Uterus (tissue), 3 donors: ENCODE measurements at regions not wholly inside any gene's neighbourhood (a gene's known extent, or its start where the extent isn't known, plus 50 kb on each side); places are given as distances from the start of the nearest gene placed in this dataset.

Experiments
- DNase-seq, 2 donors: peaks; one replicate each; pipeline ENCODE4 v3.0.0-alpha.2; 2019 to 2020
- H3K27ac ChIP-seq, 2 donors: fragments of 200-600 bp; sonication (generic); 1 replicate in 1 of 2; 2 replicates in 1 of 2; pipeline ENCODE4 v1.5.1; 2016 to 2018
- H3K27me3 ChIP-seq, 2 donors: fragments of 200-600 bp; sonication (generic); one replicate each; pipeline ENCODE4 v1.5.1; 2018 to 2019; ENCODE audit warnings: control low read depth in 1 of 2
- H3K36me3 ChIP-seq, 2 donors: fragments of 200-600 bp; sonication (generic); one replicate each; pipeline ENCODE4 v1.5.1; 2019; ENCODE audit warnings: control low read depth in 1 of 2
- H3K4me1 ChIP-seq, 2 donors: fragments of 200-600 bp; sonication (generic); one replicate each; pipeline ENCODE4 v1.5.1; 2018 to 2019; ENCODE audit warnings: control low read depth in 1 of 2
- H3K4me3 ChIP-seq, 2 donors: fragments of 200-600 bp; sonication (generic); 1 replicate in 1 of 2; 2 replicates in 1 of 2; pipeline ENCODE4 v1.5.1; 2018 to 2019; ENCODE audit warnings: mild to moderate bottlenecking in 1 of 2
- H3K9me3 ChIP-seq, 2 donors: fragments of 200-600 bp; sonication (generic); one replicate each; pipeline ENCODE4 v1.5.1; 2019; ENCODE audit warnings: control low read depth in 1 of 2
- POLR2A ChIP-seq, 2 donors: fragments of 450-650 bp; IDR thresholded peaks; one replicate each; pipeline ENCODE4 v1.6.1; 2016; ENCODE audit warnings: antibody characterized with exemption in 2 of 2, mild to moderate bottlenecking in 1 of 2, moderate library complexity in 1 of 2
- intact Hi-C: fragments of 100-400 bp; cut with DNase I; formaldehyde crosslinking; loops from one replicate; pipeline ENCODE4 v1.15.1; 2023; ENCODE audit warnings: low total_unique reads
- TF ChIP-seq, protein P1 (sequence below), 4 experiments: fragments of 200-600 bp in 2 of 4; fragments of 450-650 bp in 2 of 4; sonication (generic) in 2 of 4; IDR thresholded peaks; one replicate each; pipeline ENCODE4 v1.5.1; 2016 to 2019; ENCODE audit warnings: antibody characterized with exemption in 4 of 4, mild to moderate bottlenecking in 2 of 4, moderate library complexity in 1 of 4
- donor health status: DM: yes; HTN: yes; CAD: no.

DNA sequence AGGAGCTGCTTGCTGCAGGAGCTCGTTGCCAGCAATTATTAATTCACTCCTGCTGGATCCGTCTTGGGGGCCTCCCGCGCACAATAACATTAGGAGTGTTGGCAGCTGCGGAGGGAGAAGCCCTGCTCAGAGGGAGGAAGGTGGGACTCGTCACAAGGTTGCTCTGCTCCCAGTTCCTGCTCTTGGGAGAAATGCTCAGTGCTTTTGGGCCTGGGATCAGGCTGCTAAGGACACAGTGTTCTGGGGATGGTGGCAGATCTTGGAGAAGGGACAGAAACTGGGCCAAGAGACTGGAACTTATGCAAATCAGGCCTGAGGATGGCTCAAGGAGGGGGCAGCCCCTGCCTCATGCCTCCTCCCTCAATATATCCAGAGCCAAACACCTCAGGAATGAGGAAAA lies 78.9 kb upstream of the OLFM4 start:
- no peaks in the 10 kb centered on the region for H3K4me1 ChIP-seq
- TF ChIP-seq, protein P1, sequence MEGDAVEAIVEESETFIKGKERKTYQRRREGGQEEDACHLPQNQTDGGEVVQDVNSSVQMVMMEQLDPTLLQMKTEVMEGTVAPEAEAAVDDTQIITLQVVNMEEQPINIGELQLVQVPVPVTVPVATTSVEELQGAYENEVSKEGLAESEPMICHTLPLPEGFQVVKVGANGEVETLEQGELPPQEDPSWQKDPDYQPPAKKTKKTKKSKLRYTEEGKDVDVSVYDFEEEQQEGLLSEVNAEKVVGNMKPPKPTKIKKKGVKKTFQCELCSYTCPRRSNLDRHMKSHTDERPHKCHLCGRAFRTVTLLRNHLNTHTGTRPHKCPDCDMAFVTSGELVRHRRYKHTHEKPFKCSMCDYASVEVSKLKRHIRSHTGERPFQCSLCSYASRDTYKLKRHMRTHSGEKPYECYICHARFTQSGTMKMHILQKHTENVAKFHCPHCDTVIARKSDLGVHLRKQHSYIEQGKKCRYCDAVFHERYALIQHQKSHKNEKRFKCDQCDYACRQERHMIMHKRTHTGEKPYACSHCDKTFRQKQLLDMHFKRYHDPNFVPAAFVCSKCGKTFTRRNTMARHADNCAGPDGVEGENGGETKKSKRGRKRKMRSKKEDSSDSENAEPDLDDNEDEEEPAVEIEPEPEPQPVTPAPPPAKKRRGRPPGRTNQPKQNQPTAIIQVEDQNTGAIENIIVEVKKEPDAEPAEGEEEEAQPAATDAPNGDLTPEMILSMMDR (IDR thresholded peaks at IDR 0.05): no peak
- no peak for TF ChIP-seq POLR2A (IDR thresholded peaks at IDR 0.05)
- H3K27ac ChIP-seq: no peak overlapping the region
- intact Hi-C loops: no loop called here
- H3K27me3 ChIP-seq: no peaks in the 10 kb centered on the region
- H3K4me3 ChIP-seq: no peak overlapping the region
- H3K9me3 ChIP-seq: no peaks in the 10 kb centered on the region
- DNase-seq: peak in 1 of 2 donors; percentile 16
- no peaks in the 10 kb centered on the region for H3K36me3 ChIP-seq

DNA sequence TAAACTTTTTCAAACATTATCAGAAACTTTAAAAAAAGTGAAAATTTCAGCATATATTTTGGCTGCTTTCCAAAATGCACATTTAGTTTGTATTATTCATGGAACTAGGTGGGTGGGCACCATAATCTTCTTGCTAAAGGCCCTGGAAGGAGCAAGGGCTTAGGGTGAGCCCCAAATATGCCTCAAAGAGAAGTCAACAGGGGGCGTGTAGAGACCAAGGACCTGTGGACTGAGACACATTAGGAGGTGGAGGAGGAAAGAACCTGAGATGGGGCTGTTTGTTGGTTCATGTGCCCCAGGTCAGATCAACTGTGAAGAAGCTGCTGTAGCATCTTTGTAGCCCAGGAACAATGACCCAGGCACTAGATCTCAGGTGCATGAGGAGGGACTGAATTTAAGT lies 79.6 kb upstream of the OLFM4 start:
- Histone ChIP-seq H3K4me3 (no peak overlapping the region), H3K4me1 (no peaks in the 10 kb centered on the region), H3K36me3 (no peaks in the 10 kb centered on the region), H3K27ac (no peak overlapping the region), H3K27me3 (no peaks in the 10 kb centered on the region), H3K9me3 (no peaks in the 10 kb centered on the region)
- no peak for DNase-seq
- TF ChIP-seq, protein P1 (IDR thresholded peaks at IDR 0.05): no peak
- no peak for TF ChIP-seq POLR2A (IDR thresholded peaks at IDR 0.05)
- intact Hi-C loops: no loop called here

DNA sequence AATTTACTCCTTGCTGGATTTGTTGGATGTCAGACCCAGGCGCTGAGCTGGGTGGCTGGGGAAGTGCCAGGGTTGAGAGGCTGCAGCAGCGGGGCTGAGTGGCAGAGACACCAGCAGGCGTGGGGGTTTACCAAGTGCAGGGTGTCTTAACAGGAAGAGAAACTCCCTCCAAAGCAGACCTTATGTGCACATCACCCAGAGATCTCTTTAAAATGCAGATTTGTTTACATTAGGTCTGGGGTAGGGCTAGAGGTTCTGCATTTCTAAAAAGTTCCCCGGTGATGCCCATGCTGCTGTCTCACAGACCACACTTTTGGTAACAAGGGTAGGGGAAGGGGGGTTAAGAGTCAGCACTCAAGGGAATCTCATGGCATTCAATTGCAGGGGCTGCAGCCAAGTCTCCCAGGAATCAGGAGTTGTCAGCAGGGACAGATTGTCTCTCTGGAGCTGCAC lies 80.7 kb upstream of the OLFM4 start:
- DNase-seq: no peak
- intact Hi-C loops: no loop called here
- no peak for TF ChIP-seq POLR2A (IDR thresholded peaks at IDR 0.05)
- TF ChIP-seq, protein P1 (IDR thresholded peaks at IDR 0.05): no peak

DNA sequence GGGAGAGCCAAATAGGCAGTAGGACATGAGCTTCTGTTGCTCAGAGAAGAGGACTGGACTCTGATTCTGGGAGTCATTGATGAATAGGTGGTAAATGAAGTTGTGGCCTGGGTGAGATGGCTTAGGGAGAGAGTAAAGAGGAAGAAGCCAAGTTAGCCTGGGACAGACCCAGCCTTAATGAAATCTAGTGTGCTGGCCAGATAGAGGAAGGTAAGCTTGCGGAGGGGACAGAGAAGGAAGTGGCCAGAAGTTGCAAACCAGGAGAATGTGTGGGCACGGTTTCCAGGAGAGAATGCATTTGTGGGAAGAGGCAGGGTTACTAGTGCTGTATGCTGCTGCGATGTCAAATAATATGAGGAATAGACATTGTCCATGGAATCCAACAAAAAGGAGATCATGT lies 83.3 kb upstream of the OLFM4 start:
- no peaks in the 10 kb centered on the region for H3K4me1 ChIP-seq
- H3K9me3 ChIP-seq: no peaks in the 10 kb centered on the region
- H3K27ac ChIP-seq: no peak overlapping the region
- no peaks in the 10 kb centered on the region for H3K27me3 ChIP-seq
- TF ChIP-seq, protein P1 (IDR thresholded peaks at IDR 0.05): no peak
- no peak for TF ChIP-seq POLR2A (IDR thresholded peaks at IDR 0.05)
- no peaks in the 10 kb centered on the region for H3K36me3 ChIP-seq
- no peak for DNase-seq
- intact Hi-C loops: no loop called here
- no peak overlapping the region for H3K4me3 ChIP-seq

More for the DNA sequence above, 80.7 kb upstream of the OLFM4 start:
- H3K4me3 ChIP-seq: no peak overlapping the region
- no peaks in the 10 kb centered on the region for H3K27me3 ChIP-seq
- H3K9me3 ChIP-seq: no peaks in the 10 kb centered on the region
- no peaks in the 10 kb centered on the region for H3K36me3 ChIP-seq
- no peaks in the 10 kb centered on the region for H3K4me1 ChIP-seq
- H3K27ac ChIP-seq: no peak overlapping the region

DNA sequence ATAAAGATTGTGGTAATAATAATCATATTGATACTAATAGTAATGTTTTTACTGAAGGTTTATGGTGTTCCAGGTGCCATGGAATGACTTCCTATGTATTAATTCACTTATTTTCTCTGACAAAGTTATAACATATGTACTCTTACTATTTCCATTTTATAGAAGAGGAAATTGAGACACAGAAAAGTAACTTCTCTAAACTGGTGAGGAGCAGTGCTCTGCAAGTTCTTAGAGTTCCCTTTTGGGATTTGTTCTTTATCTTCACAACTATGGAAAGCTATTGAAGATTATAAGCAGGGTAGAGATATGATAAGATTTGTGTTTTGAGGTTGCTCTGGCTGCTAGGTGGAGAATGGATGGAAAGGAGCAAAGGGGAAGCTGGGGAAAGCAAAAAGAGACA lies 83.9 kb upstream of the OLFM4 start:
- H3K27ac ChIP-seq: no peak overlapping the region
- H3K36me3 ChIP-seq: no peaks in the 10 kb centered on the region
- H3K4me3 ChIP-seq: no peak overlapping the region
- no peaks in the 10 kb centered on the region for H3K9me3 ChIP-seq
- intact Hi-C loops: no loop called here
- H3K4me1 ChIP-seq: no peaks in the 10 kb centered on the region
- no peak for DNase-seq
- no peak for TF ChIP-seq POLR2A (IDR thresholded peaks at IDR 0.05)
- TF ChIP-seq, protein P1 (IDR thresholded peaks at IDR 0.05): no peak
- no peaks in the 10 kb centered on the region for H3K27me3 ChIP-seq
